22Rv1 (cell line): ENCODE measurements at regions not wholly inside any gene's neighbourhood (a gene's known extent, or its start where the extent isn't known, plus 50 kb on each side); places are given as distances from the start of the nearest gene placed in this dataset.

Source experiments
- H3K27ac ChIP-seq: fragments of 450-650 bp; 2 replicates; pipeline ENCODE4 v1.5.1; 2017
- CTCF ChIP-seq: fragments of 450-650 bp; IDR thresholded peaks from 2 replicates; pipeline ENCODE4 v1.5.1; 2017; ENCODE audit warnings: mild to moderate bottlenecking
- ZFX ChIP-seq: fragments of 450-650 bp; IDR thresholded peaks from 2 replicates; pipeline ENCODE4 v1.6.1; 2017; ENCODE audit warnings: antibody characterized with exemption, borderline replicate concordance

- TF ChIP-seq ZFX (no peak), CTCF (no peak)
- H3K27ac ChIP-seq = no peak overlapping the region
Observed at GRCh38 chr5:8241558-8241957, 372.6 kb downstream of the MTRR start.

- no peak overlapping the region for H3K27ac ChIP-seq
- TF ChIP-seq ZFX = no peak
- peak; percentile 43 for TF ChIP-seq CTCF
Observed at GRCh38 chr5:8247049-8247899, 378.3 kb downstream of the MTRR start.

GRCh38 chr5:8253376-8253775 is 384.4 kb downstream of the MTRR start:
- no peak for TF ChIP-seq CTCF
- TF ChIP-seq ZFX = no peak
- H3K27ac ChIP-seq = no peak overlapping the region

GRCh38 chr5:8254674-8255073 is 385.7 kb downstream of the MTRR start:
- no peak for TF ChIP-seq ZFX
- no peak for TF ChIP-seq CTCF
- no peak overlapping the region for H3K27ac ChIP-seq

- TF ChIP-seq CTCF = no peak
- no peak for TF ChIP-seq ZFX
Observed at GRCh38 chr5:8258801-8259200, 389.9 kb downstream of the MTRR start.

GRCh38 chr5:8270246-8270645 is 401.3 kb downstream of the MTRR start:
- TF ChIP-seq ZFX (no peak), CTCF (no peak)
- H3K27ac ChIP-seq = no peak overlapping the region

More at GRCh38 chr5:8258801-8259200, 389.9 kb downstream of the MTRR start:
- H3K27ac ChIP-seq = no peak overlapping the region

- H3K27ac ChIP-seq = no peak overlapping the region
- TF ChIP-seq CTCF (no peak), ZFX (no peak)
Observed at GRCh38 chr5:8280711-8281363, 411.9 kb downstream of the MTRR start.
